Esophagus squamous epithelium (tissue), 5 donors: ENCODE measurements at regions not wholly inside any gene's neighbourhood (a gene's known extent, or its start where the extent isn't known, plus 50 kb on each side); places are given as distances from the start of the nearest gene placed in this dataset.

Experiments used
- DNase-seq: peaks from one replicate; lab custom pipeline; 2025; lab: John Stamatoyannopoulos, UW
- H3K27ac ChIP-seq, 4 donors: fragments of 200-600 bp; sonication (generic); one replicate each; pipeline ENCODE4 v1.5.1; 2016 to 2019; ENCODE audit warnings: mild to moderate bottlenecking in 1 of 4
- H3K27me3 ChIP-seq, 4 donors: fragments of 200-600 bp; sonication (generic); 1 replicate in 3 of 4; 2 replicates in 1 of 4; pipeline versions ENCODE4 v1.5.1 to v1.6.0; 2017 to 2021; ENCODE audit warnings: antibody characterized with exemption in 1 of 4
- H3K36me3 ChIP-seq, 3 donors: fragments of 200-600 bp; sonication (generic); one replicate each; pipeline ENCODE4 v1.5.1; 2016 to 2019
- H3K4me1 ChIP-seq, 3 donors: fragments of 200-600 bp; sonication (generic); one replicate each; pipeline ENCODE4 v1.5.1; 2017 to 2019
- H3K4me3 ChIP-seq, 4 donors: fragments of 200-600 bp; sonication (generic); 1 replicate in 3 of 4; 2 replicates in 1 of 4; pipeline ENCODE4 v1.5.1; 2016 to 2019; ENCODE audit warnings: mild to moderate bottlenecking in 2 of 4, moderate library complexity in 1 of 4
- H3K9me3 ChIP-seq, 3 donors: fragments of 200-600 bp; sonication (generic); one replicate each; pipeline ENCODE4 v1.5.1; 2016 to 2019
- POLR2A ChIP-seq, 4 donors: fragments of 450-650 bp; IDR thresholded peaks; one replicate each; pipeline ENCODE4 v1.6.1; 2017; ENCODE audit warnings: antibody characterized with exemption in 4 of 4, mild to moderate bottlenecking in 4 of 4, moderate library complexity in 3 of 4
- WGBS, 2 donors: methylation state at CpG; one replicate each; pipeline ENCODE4 v1.1.5; 2018; 5-methylcytosine and 5-hydroxymethylcytosine counted together
- intact Hi-C: fragments of 100-400 bp; cut with DNase I; formaldehyde crosslinking; loops from one replicate; pipeline ENCODE4 v1.15.0; 2022
- TF ChIP-seq, protein P1 (sequence below), 6 experiments: fragments of 450-650 bp in 4 of 6; fragments of 200-600 bp in 2 of 6; sonication (generic) in 2 of 6; IDR thresholded peaks; one replicate each; pipeline ENCODE4 v1.5.1; 2016 to 2019; ENCODE audit warnings: antibody characterized with exemption in 6 of 6, mild to moderate bottlenecking in 4 of 6, moderate library complexity in 4 of 6
- donor health status: DM: yes; HTN: yes; CAD: no.

DNA sequence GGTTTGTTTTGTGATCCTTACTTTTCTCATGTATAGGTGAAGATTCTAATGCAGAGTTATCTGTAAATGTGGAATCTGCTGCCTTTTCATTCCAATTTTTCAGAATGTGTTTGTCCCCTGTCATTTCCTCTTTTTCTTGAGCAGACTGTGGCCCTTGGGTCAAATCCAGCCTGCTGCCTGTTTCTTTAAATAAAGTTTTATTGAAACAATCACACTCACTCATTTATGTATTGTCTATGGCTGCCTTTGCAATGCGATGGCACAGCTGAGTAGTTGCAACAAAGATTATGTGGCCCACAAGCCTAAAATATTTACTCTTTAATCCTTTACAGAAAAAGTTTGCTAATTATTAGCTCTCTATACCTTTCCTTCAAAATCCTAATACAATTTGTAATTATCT is 116.3 kb upstream of the NPHP3 start:
- Histone ChIP-seq H3K27me3 (no peaks in the 10 kb centered on the region), H3K4me1 (no peaks in the 10 kb centered on the region), H3K9me3 (no peaks in the 10 kb centered on the region), H3K4me3 (no peak overlapping the region), H3K36me3 (no peaks in the 10 kb centered on the region), H3K27ac (no peak overlapping the region)
- DNase-seq, result no peak
- 80 to 100% methylated on average over 1 of the region's 1 CpG for WGBS, 2 donors
- intact Hi-C loops, result no loop called here
- TF ChIP-seq POLR2A (IDR thresholded peaks at IDR 0.05), result no peak
- TF ChIP-seq, protein P1, sequence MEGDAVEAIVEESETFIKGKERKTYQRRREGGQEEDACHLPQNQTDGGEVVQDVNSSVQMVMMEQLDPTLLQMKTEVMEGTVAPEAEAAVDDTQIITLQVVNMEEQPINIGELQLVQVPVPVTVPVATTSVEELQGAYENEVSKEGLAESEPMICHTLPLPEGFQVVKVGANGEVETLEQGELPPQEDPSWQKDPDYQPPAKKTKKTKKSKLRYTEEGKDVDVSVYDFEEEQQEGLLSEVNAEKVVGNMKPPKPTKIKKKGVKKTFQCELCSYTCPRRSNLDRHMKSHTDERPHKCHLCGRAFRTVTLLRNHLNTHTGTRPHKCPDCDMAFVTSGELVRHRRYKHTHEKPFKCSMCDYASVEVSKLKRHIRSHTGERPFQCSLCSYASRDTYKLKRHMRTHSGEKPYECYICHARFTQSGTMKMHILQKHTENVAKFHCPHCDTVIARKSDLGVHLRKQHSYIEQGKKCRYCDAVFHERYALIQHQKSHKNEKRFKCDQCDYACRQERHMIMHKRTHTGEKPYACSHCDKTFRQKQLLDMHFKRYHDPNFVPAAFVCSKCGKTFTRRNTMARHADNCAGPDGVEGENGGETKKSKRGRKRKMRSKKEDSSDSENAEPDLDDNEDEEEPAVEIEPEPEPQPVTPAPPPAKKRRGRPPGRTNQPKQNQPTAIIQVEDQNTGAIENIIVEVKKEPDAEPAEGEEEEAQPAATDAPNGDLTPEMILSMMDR (IDR thresholded peaks at IDR 0.05), result no peak

DNA sequence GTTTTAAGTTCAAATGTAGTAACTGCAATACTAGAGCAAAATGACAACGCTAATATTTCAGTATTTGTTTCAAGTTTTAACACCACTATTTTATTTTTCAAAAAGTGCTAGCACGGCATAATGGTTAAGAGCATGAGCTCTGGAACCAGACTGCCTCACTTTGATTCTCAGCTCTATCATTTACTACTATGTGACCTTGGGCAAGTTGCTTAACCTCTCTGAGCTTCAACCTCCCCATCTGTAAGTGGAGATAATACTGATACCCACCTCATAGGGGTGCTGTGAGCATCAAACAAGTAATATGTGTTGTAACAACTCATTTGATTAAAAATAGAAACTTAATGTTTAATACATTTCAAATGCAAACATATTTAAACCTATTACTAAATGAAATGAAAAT is 115.4 kb upstream of the NPHP3 start:
- H3K9me3 ChIP-seq, result no peaks in the 10 kb centered on the region
- no peaks in the 10 kb centered on the region for H3K27me3 ChIP-seq
- TF ChIP-seq, protein P1 (IDR thresholded peaks at IDR 0.05), result no peak
- no peak for TF ChIP-seq POLR2A (IDR thresholded peaks at IDR 0.05)
- H3K36me3 ChIP-seq, result no peaks in the 10 kb centered on the region
- H3K27ac ChIP-seq, result no peak overlapping the region
- WGBS, 2 donors, result 81 to 83% methylated on average over 2 of the region's 2 CpGs
- intact Hi-C loops, result no loop called here
- no peaks in the 10 kb centered on the region for H3K4me1 ChIP-seq
- no peak overlapping the region for H3K4me3 ChIP-seq
- DNase-seq, result no peak

DNA sequence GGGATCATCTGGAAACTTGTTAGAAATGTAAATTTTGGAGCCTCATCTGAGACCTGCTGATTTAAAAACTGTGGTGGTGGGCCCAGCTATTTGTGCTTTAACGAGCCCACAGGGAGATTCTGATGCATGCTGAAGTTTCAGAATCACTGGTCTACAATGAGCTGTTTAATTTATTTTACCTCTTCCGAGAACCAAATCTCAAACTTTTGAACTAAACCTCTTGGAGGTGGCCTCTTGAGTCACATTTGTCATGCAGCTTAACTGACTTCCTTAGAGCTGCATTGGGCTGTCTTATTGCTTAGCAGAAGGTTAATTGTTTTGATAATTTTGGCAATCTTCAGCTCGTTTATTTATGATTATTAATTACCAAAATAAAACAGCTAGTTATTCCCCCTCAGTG is 112.1 kb upstream of the NPHP3 start:
- intact Hi-C loops, result no loop called here
- DNase-seq, result no peak
- TF ChIP-seq POLR2A (IDR thresholded peaks at IDR 0.05), result no peak
- TF ChIP-seq, protein P1 (IDR thresholded peaks at IDR 0.05), result no peak

DNA sequence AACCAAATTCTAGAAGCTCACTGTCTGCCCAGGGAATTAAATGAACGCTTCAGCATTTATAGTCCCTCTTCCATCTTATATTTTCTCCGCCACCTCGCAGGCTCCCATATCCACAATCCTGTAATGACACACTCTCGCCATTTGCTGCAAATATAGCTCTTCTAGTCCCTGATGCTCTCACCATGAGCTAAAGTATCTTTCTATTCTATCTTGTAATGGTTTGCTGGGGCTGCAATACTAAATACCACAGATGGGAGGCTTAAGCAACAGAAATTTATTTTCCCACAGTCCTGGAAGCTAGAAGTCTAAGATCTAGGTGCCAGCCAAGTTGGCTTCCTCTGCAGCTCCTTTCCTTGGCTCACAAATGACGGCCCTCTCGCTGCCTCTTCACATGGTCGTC is 106.9 kb upstream of the NPHP3 start:
- Histone ChIP-seq H3K4me3 (no peak overlapping the region), H3K27ac (no peak overlapping the region), H3K4me1 (no peaks in the 10 kb centered on the region), H3K9me3 (no peaks in the 10 kb centered on the region), H3K36me3 (no peaks in the 10 kb centered on the region), H3K27me3 (no peaks in the 10 kb centered on the region)
- 81 to 87% methylated on average over 7 of the region's 7 CpGs for WGBS, 2 donors
- TF ChIP-seq, protein P1 (IDR thresholded peaks at IDR 0.05), result no peak
- no peak for TF ChIP-seq POLR2A (IDR thresholded peaks at IDR 0.05)
- intact Hi-C loops, result no loop called here
- no peak for DNase-seq

More for the DNA sequence above, 112.1 kb upstream of the NPHP3 start:
- H3K4me1 ChIP-seq, result no peaks in the 10 kb centered on the region
- H3K9me3 ChIP-seq, result no peaks in the 10 kb centered on the region
- 44 to 56% methylated on average over 3 of the region's 3 CpGs for WGBS, 2 donors
- no peaks in the 10 kb centered on the region for H3K27me3 ChIP-seq
- H3K36me3 ChIP-seq, result no peaks in the 10 kb centered on the region
- H3K27ac ChIP-seq, result no peak overlapping the region
- no peak overlapping the region for H3K4me3 ChIP-seq

DNA sequence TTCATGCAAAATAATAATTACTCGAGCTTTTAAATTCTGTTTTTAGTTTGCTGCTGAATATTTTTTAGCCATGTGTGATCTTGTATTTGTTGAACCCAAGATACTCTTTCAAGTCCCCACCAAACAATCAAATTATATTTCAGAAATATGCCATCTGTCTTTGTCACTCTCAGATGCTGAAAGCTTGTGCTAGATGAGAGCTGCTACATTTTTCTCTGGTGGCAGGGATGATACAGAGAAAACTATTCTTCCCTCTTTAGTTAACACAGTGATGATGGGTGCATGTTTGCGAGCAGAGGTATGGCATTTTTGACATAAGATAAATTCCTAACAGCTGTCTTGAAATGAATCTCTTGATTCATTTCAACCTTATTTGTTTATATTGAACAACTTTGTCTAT is 100.6 kb upstream of the NPHP3 start:
- H3K9me3 ChIP-seq, result no peaks in the 10 kb centered on the region
- 62 to 69% methylated on average over 2 of the region's 2 CpGs for WGBS, 2 donors
- no peak overlapping the region for H3K4me3 ChIP-seq
- no peaks in the 10 kb centered on the region for H3K27me3 ChIP-seq
- no peaks in the 10 kb centered on the region for H3K36me3 ChIP-seq
- H3K4me1 ChIP-seq, result no peaks in the 10 kb centered on the region
- DNase-seq, result no peak
- TF ChIP-seq, protein P1 (IDR thresholded peaks at IDR 0.05), result no peak
- no peak for TF ChIP-seq POLR2A (IDR thresholded peaks at IDR 0.05)
- no peak overlapping the region for H3K27ac ChIP-seq
- intact Hi-C loops, result no loop called here
